Spleen (tissue), 11 donors: ENCODE measurements at regions not wholly inside any gene's neighbourhood (a gene's known extent, or its start where the extent isn't known, plus 50 kb on each side); places are given as distances from the start of the nearest gene placed in this dataset.

Experiments used
- DNase-seq: peaks from one replicate; pipeline ENCODE4 v3.0.0-alpha.2; 2020
- H3K27ac ChIP-seq, 8 donors: fragments of 200-600 bp; sonication (generic) in 7 of 8; 1 replicate in 4 of 8; 2 replicates in 4 of 8; pipeline versions ENCODE4 v1.5.0 to v1.8.0; 2016 to 2021; ENCODE audit warnings: inconsistent platforms in 4 of 8, mild to moderate bottlenecking in 4 of 8, moderate library complexity in 1 of 8
- H3K27me3 ChIP-seq, 7 donors: fragments of 200-600 bp; sonication (generic) in 6 of 7; replicated peaks in 1 of 7; 1 replicate in 4 of 7; 2 replicates in 3 of 7; pipeline versions ENCODE4 v1.5.0 to v1.8.0; 2016 to 2021; ENCODE audit warnings: inconsistent platforms in 3 of 7, mild to moderate bottlenecking in 1 of 7
- H3K36me3 ChIP-seq, 6 donors: fragments of 200-600 bp; sonication (generic) in 5 of 6; 1 replicate in 4 of 6; 2 replicates in 2 of 6; pipeline versions ENCODE4 v1.5.0 to v1.8.0; 2016 to 2021; ENCODE audit warnings: inconsistent platforms in 2 of 6
- H3K4me1 ChIP-seq, 6 donors: fragments of 200-600 bp; sonication (generic) in 5 of 6; 1 replicate in 3 of 6; 2 replicates in 3 of 6; pipeline versions ENCODE4 v1.5.0 to v1.8.0; 2016 to 2021; ENCODE audit warnings: inconsistent platforms in 3 of 6
- H3K4me3 ChIP-seq, 8 donors: fragments of 200-600 bp; sonication (generic) in 7 of 8; 1 replicate in 4 of 8; 2 replicates in 4 of 8; pipeline versions ENCODE4 v1.5.0 to v1.8.0; 2016 to 2021; ENCODE audit warnings: inconsistent platforms in 4 of 8, mild to moderate bottlenecking in 4 of 8, moderate library complexity in 2 of 8
- H3K9me3 ChIP-seq, 8 donors: fragments of 200-600 bp; sonication (generic) in 7 of 8; 1 replicate in 4 of 8; 2 replicates in 4 of 8; pipeline versions ENCODE4 v1.5.0 to v1.8.0; 2016 to 2021; ENCODE audit warnings: inconsistent platforms in 4 of 8
- CTCF ChIP-seq, 11 experiments: fragments of 200-600 bp in 7 of 11; fragments of 450-650 bp in 4 of 11; sonication (generic) in 4 of 11; IDR thresholded peaks in 8 of 11; conservative IDR thresholded peaks in 3 of 11; 1 replicate in 7 of 11; 2 replicates in 4 of 11; pipeline versions ENCODE4 v1.4.0 to v1.8.0; 2016 to 2021; ENCODE audit warnings: antibody characterized with exemption in 11 of 11, inconsistent platforms in 4 of 11, mild to moderate bottlenecking in 1 of 11
- POLR2A ChIP-seq, 3 donors: fragments of 450-650 bp; IDR thresholded peaks; one replicate each; pipeline ENCODE4 v1.5.1; 2017; ENCODE audit warnings: antibody characterized with exemption in 3 of 3, mild to moderate bottlenecking in 1 of 3
- POLR2AphosphoS5 ChIP-seq, 3 donors: sonication (generic); formaldehyde crosslinking; IDR thresholded peaks; one replicate each; pipeline ENCODE4 v1.5.1; 2017; ENCODE audit warnings: antibody characterized with exemption in 3 of 3
- WGBS, 5 donors: extraction: QIAGEN DNeasy Blood & Tissue Kit in 3 of 5; methylation state at CpG; one replicate each; pipeline versions ENCODE4 v1.1.5 to v1.1.7; 2013 to 2018; 5-methylcytosine and 5-hydroxymethylcytosine counted together
- intact Hi-C: fragments of 100-400 bp; cut with DNase I; formaldehyde crosslinking; loops from one replicate; pipeline ENCODE4 v1.15.0; 2023; ENCODE audit warnings: low total_unique reads
- donor health status: healthy with polysubstance abuse.
- donor health status: DM: no; HTN: no; CAD: no; lungs with moderate emphysema.
- donor health status: DM: no; HTN: no; CAD: no.
- donor health status: Bipolar disorder and iron deficiency.
- donor health status: healthy.
- donor health status: DM: no; HTN: no; CAD: no.
- donor health status: DM: yes; HTN: yes; CAD: no.

- Histone ChIP-seq H3K4me1 (no peaks in the 10 kb centered on the region), H3K4me3 (no peak overlapping the region), H3K36me3 (no peaks in the 10 kb centered on the region), H3K27me3 (no peaks in the 10 kb centered on the region), H3K9me3 (peaks cover 2 to 11% (median 6%) of the 10 kb centered on the region in 8 donors), H3K27ac (no peak overlapping the region)
- 89 to 95% (median 90%) methylated on average over 6 of the region's 6 CpGs for WGBS, 5 donors
- TF ChIP-seq POLR2A (IDR thresholded peaks at IDR 0.05) (no peak), POLR2AphosphoS5 (IDR thresholded peaks at IDR 0.05) (no peak), CTCF (IDR thresholded peaks at IDR 0.05 in 8 of 11, conservative IDR thresholded peaks at IDR 0.05 in 3 of 11) (no peak)
- intact Hi-C loops, result no loop called here
- no peak for DNase-seq
Observed at GRCh38 chr10:3366735-3367405, 194.3 kb upstream of the PITRM1 start.

GRCh38 chr10:3366043-3366442 lies 193.5 kb upstream of the PITRM1 start:
- no peak for DNase-seq
- Histone ChIP-seq H3K4me1 (no peaks in the 10 kb centered on the region), H3K36me3 (no peaks in the 10 kb centered on the region), H3K27ac (peak overlapping the region in 1 of 8 donors; percentile 65), H3K9me3 (peaks cover 4 to 16% (median 13%) of the 10 kb centered on the region in 8 donors), H3K4me3 (no peak overlapping the region), H3K27me3 (no peaks in the 10 kb centered on the region)
- intact Hi-C loops, result no loop called here
- 82 to 98% (median 95%) methylated on average over 1 of the region's 1 CpG for WGBS, 5 donors
- no peak for TF ChIP-seq CTCF (IDR thresholded peaks at IDR 0.05 in 8 of 11, conservative IDR thresholded peaks at IDR 0.05 in 3 of 11)
- no peak for TF ChIP-seq POLR2A (IDR thresholded peaks at IDR 0.05)
- TF ChIP-seq POLR2AphosphoS5 (IDR thresholded peaks at IDR 0.05), result no peak

GRCh38 chr10:3365630-3366029 lies 193.0 kb upstream of the PITRM1 start:
- intact Hi-C loops, result no loop called here
- Histone ChIP-seq H3K4me3 (no peak overlapping the region), H3K4me1 (no peaks in the 10 kb centered on the region), H3K36me3 (no peaks in the 10 kb centered on the region), H3K27ac (peak overlapping the region in 3 of 8 donors; percentile 52 to 65 (median 55)), H3K27me3 (no peaks in the 10 kb centered on the region), H3K9me3 (peaks cover 4 to 20% (median 17%) of the 10 kb centered on the region in 8 donors)
- TF ChIP-seq POLR2AphosphoS5 (IDR thresholded peaks at IDR 0.05) (no peak), CTCF (IDR thresholded peaks at IDR 0.05 in 8 of 11, conservative IDR thresholded peaks at IDR 0.05 in 3 of 11) (no peak), POLR2A (IDR thresholded peaks at IDR 0.05) (no peak)
- DNase-seq, result no peak
- 67 to 82% (median 75%) methylated on average over 7 of the region's 7 CpGs for WGBS, 5 donors

- intact Hi-C loops, result no loop called here
- 81 to 91% (median 87%) methylated on average over 12 of the region's 12 CpGs for WGBS, 5 donors
- no peak for DNase-seq
Observed at GRCh38 chr10:3364768-3365480, 192.3 kb upstream of the PITRM1 start.

More at GRCh38 chr10:3364768-3365480, 192.3 kb upstream of the PITRM1 start:
- no peaks in the 10 kb centered on the region for H3K36me3 ChIP-seq
- peak overlapping the region in 4 of 8 donors; percentile 28 to 65 (median 54) for H3K27ac ChIP-seq
- H3K9me3 ChIP-seq, result peaks cover 4 to 27% (median 24%) of the 10 kb centered on the region in 8 donors
- H3K4me1 ChIP-seq, result no peaks in the 10 kb centered on the region
- H3K4me3 ChIP-seq, result no peak overlapping the region
- H3K27me3 ChIP-seq, result no peaks in the 10 kb centered on the region
- TF ChIP-seq POLR2A (IDR thresholded peaks at IDR 0.05) (no peak), POLR2AphosphoS5 (IDR thresholded peaks at IDR 0.05) (no peak), CTCF (IDR thresholded peaks at IDR 0.05 in 8 of 11, conservative IDR thresholded peaks at IDR 0.05 in 3 of 11) (no peak)
